Pons (tissue), 1 donor: ENCODE measurements at regions not wholly inside any gene's neighbourhood (a gene's known extent, or its start where the extent isn't known, plus 50 kb on each side); places are given as distances from the start of the nearest gene placed in this dataset.
A peak's percentile ranks its signal among the peaks of the same experiment; 100 is the strongest.

Source experiments
- DNase-seq: peaks from one replicate; pipeline ENCODE4 v3.0.0-alpha.2; 2016; ENCODE audit warnings: low spot score

DNA sequence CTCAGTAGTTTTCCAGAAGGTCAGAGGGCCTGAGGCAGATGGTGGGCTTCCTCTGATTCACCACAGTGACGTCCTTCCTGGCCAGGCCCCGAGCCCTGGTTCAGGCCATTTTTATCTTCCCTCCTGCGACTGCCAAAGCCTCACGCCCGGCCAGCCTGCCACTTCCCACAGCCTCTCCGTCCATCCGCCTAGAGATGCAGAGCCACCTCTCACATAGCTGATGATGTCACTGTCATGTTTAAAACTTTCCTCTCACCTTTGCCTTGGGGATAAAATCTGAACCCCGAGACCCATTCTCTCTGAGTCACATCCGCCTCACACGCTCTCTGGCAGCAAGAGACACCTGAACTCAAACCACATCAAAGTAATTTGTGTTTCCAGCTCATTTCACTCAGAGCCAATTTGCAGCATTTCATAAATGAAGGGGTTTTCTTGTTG, 175.3 kb downstream of the QDPR start:
- no peak for DNase-seq

GRCh38 chr4:17336069-17336468, 175.8 kb downstream of the QDPR start:
- DNase-seq: no peak

DNA sequence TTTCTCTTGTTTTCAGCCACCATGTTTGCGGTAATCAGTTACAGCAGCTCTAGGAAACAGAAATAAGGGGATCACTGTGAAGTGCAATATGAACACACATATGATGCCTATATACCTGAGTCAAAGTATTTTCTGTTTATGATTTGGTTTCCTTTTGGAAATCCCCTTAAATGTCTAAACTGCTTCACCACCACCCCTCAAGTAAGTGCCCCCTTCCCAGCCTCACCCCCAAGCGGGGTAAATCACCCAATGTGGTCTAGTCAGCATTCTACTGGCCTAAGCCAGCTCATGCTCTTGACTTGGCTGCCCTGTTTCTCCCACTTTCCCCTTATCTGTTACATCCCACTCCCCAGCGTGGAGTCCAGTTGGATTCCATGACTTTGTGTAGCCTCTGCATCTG, 176.5 kb downstream of the QDPR start:
- DNase-seq: no peak

DNA sequence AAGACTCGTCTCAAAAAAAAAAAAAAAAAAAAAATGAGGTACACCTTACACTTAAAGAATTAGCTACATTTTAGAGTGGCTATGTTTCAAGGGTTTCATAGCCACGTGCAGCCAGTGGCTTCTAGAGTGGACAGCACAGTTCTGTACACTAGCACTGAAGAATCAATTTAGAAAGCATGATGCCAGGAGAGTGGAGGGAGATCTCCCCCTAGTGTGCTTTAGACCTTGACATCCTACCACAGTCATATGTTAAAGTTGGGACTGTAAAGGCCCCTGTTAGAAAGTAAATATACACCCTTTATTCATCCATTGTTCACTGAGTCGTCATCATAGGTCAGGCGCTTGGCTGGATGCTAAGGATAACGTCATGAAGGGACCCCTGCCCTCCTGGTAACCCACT, 179.4 kb downstream of the QDPR start:
- DNase-seq: no peak

DNA sequence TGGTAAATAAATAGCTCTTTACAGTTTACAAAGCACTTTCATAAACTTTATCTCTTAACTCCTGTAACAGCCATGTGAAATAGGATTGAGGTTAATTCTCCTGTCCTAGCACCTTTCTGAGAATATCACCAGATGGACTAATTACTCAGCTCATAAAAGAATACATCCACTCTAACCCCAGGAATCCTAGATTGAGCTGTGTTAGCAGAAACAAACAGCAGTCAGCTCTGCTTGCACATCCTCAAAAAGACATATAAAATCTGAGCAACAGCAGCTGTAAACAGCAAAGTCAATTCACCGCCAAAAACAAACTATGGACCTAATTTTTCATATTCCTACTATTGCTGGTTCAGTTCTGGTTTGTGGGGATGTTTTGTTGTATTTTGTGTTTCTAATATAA, 182.8 kb downstream of the QDPR start:
- DNase-seq: no peak

DNA sequence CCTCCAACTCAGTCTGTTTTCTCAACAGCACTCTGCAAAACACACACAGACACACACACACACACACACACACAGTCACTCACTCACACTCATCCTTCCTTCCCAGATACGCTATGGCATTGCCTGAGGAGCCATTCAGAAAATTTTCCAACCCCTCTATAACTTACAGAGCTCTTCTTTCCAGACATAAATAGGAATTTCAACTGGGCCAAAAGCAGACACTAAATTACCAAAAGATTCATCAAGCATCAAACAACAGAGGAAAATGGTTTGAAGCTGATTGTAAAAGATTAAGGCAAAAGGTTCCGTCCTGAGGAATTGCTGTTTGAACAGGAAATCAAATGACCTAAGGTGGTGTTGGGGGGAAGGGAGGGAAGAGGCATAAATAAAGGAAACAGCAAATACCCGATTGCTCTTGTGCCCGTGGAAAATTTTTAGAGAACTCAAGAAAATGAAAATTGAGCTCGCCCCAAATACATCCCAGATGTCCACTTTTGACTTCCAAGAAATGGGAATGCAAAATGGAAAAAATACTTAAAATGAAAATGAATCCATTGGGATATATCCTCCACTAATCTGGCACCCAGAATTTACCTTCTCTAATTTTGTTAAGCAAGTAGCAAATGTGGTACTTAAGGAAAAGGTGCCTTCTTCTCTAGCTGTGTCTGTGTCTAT, 183.6 kb downstream of the QDPR start:
- no peak for DNase-seq

DNA sequence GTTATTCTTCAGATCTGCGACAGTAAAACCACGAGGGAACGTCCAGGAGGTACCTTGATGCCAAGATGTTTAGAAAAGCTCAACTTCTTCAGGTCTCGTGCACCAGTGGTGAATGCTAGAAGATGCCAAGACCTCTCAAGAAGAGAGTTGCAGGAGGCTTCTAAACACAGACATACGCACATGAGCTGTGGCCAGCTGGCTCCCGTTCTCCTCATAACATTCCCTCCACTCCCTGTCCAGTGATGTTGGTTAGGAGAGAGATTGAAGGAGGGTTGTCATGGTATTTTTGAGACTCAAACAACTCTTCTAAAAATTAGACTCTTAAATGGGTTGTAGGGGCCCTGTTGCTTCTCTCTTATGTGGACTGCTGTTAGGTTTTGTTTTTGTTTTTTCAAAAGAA, 184.3 kb downstream of the QDPR start:
- DNase-seq: no peak

- DNase-seq: no peak
Measured at GRCh38 chr4:17326756-17327155, 185.1 kb downstream of the QDPR start.

DNA sequence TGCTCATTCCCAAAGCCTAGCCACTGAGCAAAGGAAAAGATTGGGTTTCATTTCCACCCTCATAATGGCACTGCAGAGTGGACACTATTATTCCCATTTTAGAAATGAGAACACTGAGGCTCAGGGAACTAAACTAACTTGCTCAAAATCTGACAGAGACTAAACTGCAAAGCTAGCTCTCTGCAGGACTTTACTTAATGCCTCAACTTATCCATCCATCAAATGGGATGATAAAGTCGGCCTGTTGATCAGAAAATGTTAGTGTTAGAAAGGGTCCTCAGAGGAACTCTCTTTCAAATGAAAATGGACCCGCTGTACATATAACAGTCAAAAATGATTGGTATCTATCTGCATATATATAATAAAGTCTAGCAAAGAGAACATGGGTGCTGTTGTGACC, 186.8 kb downstream of the QDPR start:
- no peak for DNase-seq

DNA sequence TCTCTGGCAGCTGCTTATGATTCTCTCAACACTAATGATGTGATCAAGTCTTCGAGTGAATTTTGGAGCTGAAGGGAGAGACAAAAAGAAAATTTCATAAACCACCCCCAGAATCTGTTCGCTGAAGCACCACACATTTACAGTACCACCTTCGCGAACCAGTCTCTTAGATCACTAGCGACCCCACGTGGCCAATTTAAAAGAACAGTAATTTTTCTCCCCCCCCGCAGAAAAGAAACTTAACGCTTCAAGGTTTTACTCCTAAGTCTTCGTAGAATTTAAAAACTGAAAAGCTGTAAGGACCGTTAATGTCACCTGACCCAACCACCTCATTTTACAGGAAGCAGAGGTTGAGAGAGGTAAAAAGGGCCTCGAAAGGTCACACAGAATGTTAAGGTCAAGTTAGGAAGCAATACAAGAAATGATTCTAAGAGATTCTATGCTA, 187.5 kb downstream of the QDPR start:
- peak; percentile 47 for DNase-seq

GRCh38 chr4:17323554-17324385, 188.1 kb downstream of the QDPR start:
- no peak for DNase-seq

- no peak for DNase-seq
Measured at GRCh38 chr4:17322514-17322913, 189.4 kb downstream of the QDPR start.

GRCh38 chr4:17320046-17320445, 191.8 kb downstream of the QDPR start:
- no peak for DNase-seq

DNA sequence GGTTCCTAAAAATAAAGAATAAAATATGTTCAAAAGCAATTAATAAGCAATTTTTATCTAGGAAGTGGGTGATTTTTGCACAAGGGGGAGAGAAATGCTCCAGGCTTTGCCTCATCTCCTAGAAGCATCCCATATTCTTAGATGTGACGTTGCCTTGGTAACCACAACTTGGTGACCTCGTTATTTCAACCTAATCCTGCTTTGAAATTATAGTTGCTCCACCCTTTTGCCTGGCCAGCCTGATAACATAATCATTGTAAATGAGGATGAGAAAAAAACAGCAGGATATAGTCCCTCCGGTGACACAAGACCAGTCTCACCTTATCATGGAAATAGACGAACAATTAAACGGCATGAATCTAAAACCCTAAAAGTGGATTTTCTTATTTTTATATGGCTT, 194.4 kb downstream of the QDPR start:
- no peak for DNase-seq

- DNase-seq: no peak
Measured at GRCh38 chr4:17316566-17316965, 195.3 kb downstream of the QDPR start.

GRCh38 chr4:17315459-17315858, 196.4 kb downstream of the QDPR start:
- DNase-seq: no peak

DNA sequence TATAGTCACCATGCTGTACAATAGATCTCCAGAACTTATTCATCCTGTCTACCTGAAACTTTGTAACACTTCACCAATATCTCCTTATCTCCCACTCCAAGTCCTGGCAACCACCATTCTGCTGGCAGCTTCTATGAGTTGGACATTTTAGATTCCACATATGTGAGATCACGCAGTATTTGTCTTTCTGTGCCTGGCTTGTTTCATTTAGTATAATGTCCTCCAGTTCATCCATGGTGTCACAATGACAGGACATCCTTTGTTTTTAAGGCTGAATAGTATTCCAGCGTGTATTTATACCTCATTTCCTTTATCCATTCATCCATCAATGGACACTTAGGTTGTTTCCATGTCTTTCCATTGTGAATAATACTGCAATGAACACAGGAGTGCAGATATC, 198.7 kb downstream of the QDPR start:
- DNase-seq: no peak

GRCh38 chr4:17310269-17310652, 201.6 kb downstream of the QDPR start:
- no peak for DNase-seq

- no peak for DNase-seq
Measured at GRCh38 chr4:17309567-17310268, 202.2 kb downstream of the QDPR start.

DNA sequence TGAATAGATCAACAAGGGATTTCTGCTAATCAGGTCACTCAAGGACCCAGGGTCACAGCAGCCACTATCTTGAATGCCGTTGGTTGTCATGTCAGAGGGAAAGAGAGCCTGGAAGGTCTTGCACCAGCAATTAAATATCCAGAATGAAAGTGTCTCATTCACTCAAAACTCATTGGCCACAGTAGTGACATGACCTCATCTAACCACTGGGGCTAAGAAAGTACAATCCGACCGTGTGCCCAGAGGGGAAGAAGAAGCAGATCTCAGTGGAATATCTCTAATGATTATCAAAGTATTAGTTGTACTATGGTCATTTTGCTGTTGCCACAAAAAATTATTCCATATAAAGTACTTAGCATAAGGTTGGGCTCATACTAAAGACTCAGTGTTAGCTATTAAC, 210.0 kb downstream of the QDPR start:
- no peak for DNase-seq

- no peak for DNase-seq
Measured at GRCh38 chr4:17301266-17301665, 210.6 kb downstream of the QDPR start.

- no peak for DNase-seq
Measured at GRCh38 chr4:17296921-17297890, 214.7 kb downstream of the QDPR start.
